Neural cell (in vitro differentiated cells): ENCODE measurements at regions not wholly inside any gene's neighbourhood (a gene's known extent, or its start where the extent isn't known, plus 50 kb on each side); places are given as distances from the start of the nearest gene placed in this dataset.
A peak's percentile ranks its signal among the peaks of the same experiment; 100 is the strongest.

Experiments
- H2AFZ ChIP-seq: fragments of 200-600, 300-800 bp; sonication (generic), shearing (Covaris generic); 2 replicates; pipeline ENCODE4 v1.6.0; 2014; ENCODE audit warnings: low read depth, mild to moderate bottlenecking, antibody characterized with exemption, low read length, moderate library complexity
- H3F3A ChIP-seq: fragments of 200-600 bp; shearing (Covaris generic); 2 replicates; pipeline ENCODE4 v1.6.1; 2016; ENCODE audit warnings: mild to moderate bottlenecking, moderate library complexity, mixed read lengths, antibody characterized with exemption, low read length; ENCODE audit not compliant: insufficient read depth, poor library complexity, severe bottlenecking
- H3K27ac ChIP-seq: fragments of 200-600, 300-800 bp; sonication (generic), shearing (Covaris generic); 2 replicates; pipeline ENCODE4 v1.5.1; 2014; ENCODE audit warnings: mild to moderate bottlenecking, low read length, moderate library complexity
- H3K27me3 ChIP-seq: fragments of 300-800, 200-600 bp; sonication (generic), shearing (Covaris generic); 2 replicates; pipeline ENCODE4 v1.6.0; 2014; ENCODE audit warnings: mild to moderate bottlenecking, low read depth, low read length, moderate library complexity; ENCODE audit not compliant: insufficient read depth
- H3K36me3 ChIP-seq: fragments of 300-800, 200-600 bp; sonication (generic), shearing (Covaris generic); 2 replicates; pipeline ENCODE4 v1.5.1; 2014; ENCODE audit warnings: mild to moderate bottlenecking, antibody characterized with exemption, low read length, moderate library complexity; ENCODE audit not compliant: insufficient read depth
- H3K4me2 ChIP-seq: fragments of 300-800, 200-600 bp; sonication (generic), shearing (Covaris generic); 2 replicates; pipeline ENCODE4 v1.6.0; 2014; ENCODE audit warnings: mild to moderate bottlenecking, low read length
- H3K4me3 ChIP-seq: fragments of 300-800, 200-600 bp; sonication (generic), shearing (Covaris generic); 2 replicates; pipeline ENCODE4 v1.5.1; 2014; ENCODE audit warnings: mild to moderate bottlenecking, low read length, moderate library complexity
- H3K79me2 ChIP-seq: fragments of 200-600 bp; shearing (Covaris generic); replicated peaks from 2 replicates; pipeline ENCODE4 v1.6.0; 2014; ENCODE audit warnings: mild to moderate bottlenecking, low read length, moderate library complexity; ENCODE audit not compliant: insufficient read depth
- H3K9ac ChIP-seq: fragments of 300-800, 200-600 bp; sonication (generic), shearing (Covaris generic); 2 replicates; pipeline ENCODE4 v1.6.1; 2016; ENCODE audit warnings: mild to moderate bottlenecking, low read length, mixed read lengths
- H3K9me2 ChIP-seq: fragments of 200-600 bp; shearing (Covaris generic); 2 replicates; pipeline ENCODE4 v1.6.1; 2016; ENCODE audit warnings: mild to moderate bottlenecking, low read length, mixed read lengths; ENCODE audit not compliant: insufficient read depth
- H3K9me3 ChIP-seq: fragments of 200-600, 300-800 bp; sonication (generic), shearing (Covaris generic); 2 replicates; pipeline ENCODE4 v1.6.1; 2016; ENCODE audit warnings: mild to moderate bottlenecking, mixed run types, low read length, moderate library complexity, mixed read lengths
- H4K20me1 ChIP-seq: fragments of 200-600 bp; shearing (Covaris generic); 2 replicates; pipeline ENCODE4 v1.6.1; 2016; ENCODE audit warnings: mild to moderate bottlenecking, mixed run types; ENCODE audit not compliant: insufficient read depth
- CTCF ChIP-seq: fragments of 450-650 bp; IDR thresholded peaks from 2 replicates; pipeline ENCODE4 v1.5.1; 2014; ENCODE audit warnings: antibody characterized with exemption, mild to moderate bottlenecking, moderate library complexity; ENCODE audit not compliant: poor library complexity, severe bottlenecking
- EP300 ChIP-seq: fragments of 450-650 bp; conservative IDR thresholded peaks from 2 replicates; pipeline ENCODE4 v1.6.1; 2014; ENCODE audit warnings: antibody characterized with exemption, mild to moderate bottlenecking, moderate library complexity; ENCODE audit not compliant: poor library complexity, severe bottlenecking
- EZH2 ChIP-seq: fragments of 200-600, 300-800 bp; shearing (Covaris generic), sonication (generic); IDR thresholded peaks from 2 replicates; pipeline ENCODE4 v1.6.1; 2014; ENCODE audit warnings: antibody characterized with exemption, low read length, borderline replicate concordance, mild to moderate bottlenecking; ENCODE audit not compliant: insufficient read depth, poor library complexity, severe bottlenecking
- MXI1 ChIP-seq: fragments of 450-650 bp; conservative IDR thresholded peaks from 2 replicates; pipeline ENCODE4 v1.6.1; 2014; ENCODE audit warnings: antibody characterized with exemption, mild to moderate bottlenecking; ENCODE audit not compliant: poor library complexity, severe bottlenecking
- POLR2AphosphoS5 ChIP-seq: IDR thresholded peaks from 2 replicates; pipeline ENCODE4 v1.6.1; 2012
- RAD21 ChIP-seq: fragments of 450-650 bp; conservative IDR thresholded peaks from 2 replicates; pipeline ENCODE4 v1.6.1; 2014; ENCODE audit warnings: antibody characterized with exemption, mild to moderate bottlenecking, moderate library complexity
- SMC3 ChIP-seq: fragments of 450-650 bp; conservative IDR thresholded peaks from 2 replicates; pipeline ENCODE4 v1.6.1; 2014; ENCODE audit warnings: antibody characterized with exemption, mild to moderate bottlenecking, moderate library complexity; ENCODE audit not compliant: poor library complexity
- TAF1 ChIP-seq: IDR thresholded peaks from 2 replicates; pipeline ENCODE4 v1.6.1; 2012; ENCODE audit warnings: low read depth
- TF ChIP-seq, protein P1 (sequence below): IDR thresholded peaks from 2 replicates; pipeline ENCODE4 v1.6.1; 2012; ENCODE audit warnings: borderline replicate concordance

- TF ChIP-seq EP300, result peak; percentile 21
- no peak for TF ChIP-seq SMC3
- no peak for TF ChIP-seq MXI1
- Histone ChIP-seq H3F3A (no peaks in the 10 kb centered on the region), H3K27me3 (no peaks in the 10 kb centered on the region), H4K20me1 (no peaks in the 10 kb centered on the region), H2AFZ (no peak overlapping the region), H3K4me2 (no peak overlapping the region), H3K9ac (no peak overlapping the region), H3K9me2 (no peaks in the 10 kb centered on the region), H3K79me2 (no peaks in the 10 kb centered on the region), H3K27ac (no peak overlapping the region), H3K36me3 (no peaks in the 10 kb centered on the region), H3K4me3 (no peak overlapping the region), H3K9me3 (no peaks in the 10 kb centered on the region)
Observed at GRCh38 chr10:78310481-78311080, 276.9 kb downstream of the RPS24 start.

GRCh38 chr10:78312197-78313047, 278.8 kb downstream of the RPS24 start:
- no peaks in the 10 kb centered on the region for H3F3A ChIP-seq
- H3K79me2 ChIP-seq, result no peaks in the 10 kb centered on the region
- H4K20me1 ChIP-seq, result no peaks in the 10 kb centered on the region
- TF ChIP-seq, protein P1, sequence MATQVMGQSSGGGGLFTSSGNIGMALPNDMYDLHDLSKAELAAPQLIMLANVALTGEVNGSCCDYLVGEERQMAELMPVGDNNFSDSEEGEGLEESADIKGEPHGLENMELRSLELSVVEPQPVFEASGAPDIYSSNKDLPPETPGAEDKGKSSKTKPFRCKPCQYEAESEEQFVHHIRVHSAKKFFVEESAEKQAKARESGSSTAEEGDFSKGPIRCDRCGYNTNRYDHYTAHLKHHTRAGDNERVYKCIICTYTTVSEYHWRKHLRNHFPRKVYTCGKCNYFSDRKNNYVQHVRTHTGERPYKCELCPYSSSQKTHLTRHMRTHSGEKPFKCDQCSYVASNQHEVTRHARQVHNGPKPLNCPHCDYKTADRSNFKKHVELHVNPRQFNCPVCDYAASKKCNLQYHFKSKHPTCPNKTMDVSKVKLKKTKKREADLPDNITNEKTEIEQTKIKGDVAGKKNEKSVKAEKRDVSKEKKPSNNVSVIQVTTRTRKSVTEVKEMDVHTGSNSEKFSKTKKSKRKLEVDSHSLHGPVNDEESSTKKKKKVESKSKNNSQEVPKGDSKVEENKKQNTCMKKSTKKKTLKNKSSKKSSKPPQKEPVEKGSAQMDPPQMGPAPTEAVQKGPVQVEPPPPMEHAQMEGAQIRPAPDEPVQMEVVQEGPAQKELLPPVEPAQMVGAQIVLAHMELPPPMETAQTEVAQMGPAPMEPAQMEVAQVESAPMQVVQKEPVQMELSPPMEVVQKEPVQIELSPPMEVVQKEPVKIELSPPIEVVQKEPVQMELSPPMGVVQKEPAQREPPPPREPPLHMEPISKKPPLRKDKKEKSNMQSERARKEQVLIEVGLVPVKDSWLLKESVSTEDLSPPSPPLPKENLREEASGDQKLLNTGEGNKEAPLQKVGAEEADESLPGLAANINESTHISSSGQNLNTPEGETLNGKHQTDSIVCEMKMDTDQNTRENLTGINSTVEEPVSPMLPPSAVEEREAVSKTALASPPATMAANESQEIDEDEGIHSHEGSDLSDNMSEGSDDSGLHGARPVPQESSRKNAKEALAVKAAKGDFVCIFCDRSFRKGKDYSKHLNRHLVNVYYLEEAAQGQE, result no peak
- TF ChIP-seq CTCF (no peak), EP300 (no peak), MXI1 (no peak), SMC3 (no peak), TAF1 (no peak), EZH2 (no peak), POLR2AphosphoS5 (no peak), RAD21 (no peak)
- no peak overlapping the region for H3K9ac ChIP-seq
- no peak overlapping the region for H3K4me2 ChIP-seq
- H3K4me3 ChIP-seq, result no peak overlapping the region
- H2AFZ ChIP-seq, result no peak overlapping the region
- no peaks in the 10 kb centered on the region for H3K9me3 ChIP-seq
- no peaks in the 10 kb centered on the region for H3K9me2 ChIP-seq
- no peak overlapping the region for H3K27ac ChIP-seq
- no peaks in the 10 kb centered on the region for H3K27me3 ChIP-seq
- no peaks in the 10 kb centered on the region for H3K36me3 ChIP-seq
